ENCODE measurements at regions not wholly inside any gene's neighbourhood (a gene's known extent, or its start where the extent isn't known, plus 50 kb on each side); places are given as distances from the start of the nearest gene placed in this dataset.
"Not testable (repeated sequence)": the region's sequence is repeated elsewhere in the genome, so short reads cannot be mapped to it uniquely, and the experiment has no call there.

GRCh38 chr3:106135451-106136160 is 266.8 kb upstream of the CBLB start:
- peaks cover 2 to 10% of the 10 kb centered on the region in 2 donors for H3K9me3 ChIP-seq (ENCODE audit: control insufficient read depth in 2 of 2, insufficient read depth in 1 of 2, low read length in 1 of 2)
- H3K4me3 ChIP-seq (ENCODE audit: low read length in 2 of 2) = no peak overlapping the region
- H3K4me1 ChIP-seq (ENCODE audit: control insufficient read depth in 2 of 2, insufficient read depth in 2 of 2, low read length in 2 of 2) = no peaks in the 10 kb centered on the region
- DNase-seq (ENCODE audit: low read depth in 6 of 9, low spot score in 9 of 9) = no peak
- WGBS = 98% methylated on average over 26 of the region's 26 CpGs
- H3K36me3 ChIP-seq (ENCODE audit: control insufficient read depth in 2 of 2, insufficient read depth in 2 of 2, low read length in 1 of 2) = no peaks in the 10 kb centered on the region
- no peak overlapping the region for H3K27ac ChIP-seq (ENCODE audit: low read depth in 1 of 2, low read length in 1 of 2)
- H3K27me3 ChIP-seq (ENCODE audit: control insufficient read depth in 2 of 2, insufficient read depth in 1 of 2, low read length in 1 of 2) = no peaks in the 10 kb centered on the region

- no peak for DNase-seq (ENCODE audit: low read depth in 6 of 9, low spot score in 9 of 9)
- 94% methylated on average over 1 of the region's 1 CpG for WGBS
- peaks cover 2 to 10% of the 10 kb centered on the region in 2 donors for H3K9me3 ChIP-seq (ENCODE audit: control insufficient read depth in 2 of 2, insufficient read depth in 1 of 2, low read length in 1 of 2)
- no peaks in the 10 kb centered on the region for H3K4me1 ChIP-seq (ENCODE audit: control insufficient read depth in 2 of 2, insufficient read depth in 2 of 2, low read length in 2 of 2)
- H3K27ac ChIP-seq (ENCODE audit: low read depth in 1 of 2, low read length in 1 of 2) = no peak overlapping the region
- no peak overlapping the region for H3K4me3 ChIP-seq (ENCODE audit: low read length in 2 of 2)
- no peaks in the 10 kb centered on the region for H3K36me3 ChIP-seq (ENCODE audit: control insufficient read depth in 2 of 2, insufficient read depth in 2 of 2, low read length in 1 of 2)
- H3K27me3 ChIP-seq (ENCODE audit: control insufficient read depth in 2 of 2, insufficient read depth in 1 of 2, low read length in 1 of 2) = no peaks in the 10 kb centered on the region
Measured at GRCh38 chr3:106139826-106140225, 271.0 kb upstream of the CBLB start.

DNA sequence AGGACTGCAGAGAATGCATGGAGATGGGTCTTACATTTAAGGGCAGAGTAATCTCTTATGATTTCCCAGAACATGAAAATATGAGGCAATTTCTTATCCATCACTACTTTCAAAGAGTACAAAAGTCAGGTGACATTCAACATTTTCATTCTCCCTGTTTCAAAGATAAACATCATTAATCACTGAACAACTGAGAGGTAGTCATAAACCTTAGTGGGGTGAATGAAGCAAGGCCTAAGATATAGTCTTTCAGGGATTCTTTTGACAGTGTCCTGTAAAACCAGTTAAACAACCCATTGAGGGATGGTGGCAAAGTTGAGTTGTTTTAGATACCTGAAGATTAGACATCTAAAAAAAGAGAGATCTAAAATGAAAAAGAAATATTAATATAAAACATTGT is 271.6 kb upstream of the CBLB start:
- Histone ChIP-seq H3K27me3 (ENCODE audit: control insufficient read depth in 2 of 2, insufficient read depth in 1 of 2, low read length in 1 of 2) (no peaks in the 10 kb centered on the region), H3K27ac (ENCODE audit: low read depth in 1 of 2, low read length in 1 of 2) (no peak overlapping the region), H3K4me3 (ENCODE audit: low read length in 2 of 2) (no peak overlapping the region), H3K4me1 (ENCODE audit: control insufficient read depth in 2 of 2, insufficient read depth in 2 of 2, low read length in 2 of 2) (no peaks in the 10 kb centered on the region), H3K9me3 (ENCODE audit: control insufficient read depth in 2 of 2, insufficient read depth in 1 of 2, low read length in 1 of 2) (peaks cover 2 to 7% of the 10 kb centered on the region in 2 donors), H3K36me3 (ENCODE audit: control insufficient read depth in 2 of 2, insufficient read depth in 2 of 2, low read length in 1 of 2) (no peaks in the 10 kb centered on the region)
- DNase-seq (ENCODE audit: low read depth in 6 of 9, low spot score in 9 of 9) = no peak

GRCh38 chr3:106144030-106144429 is 275.2 kb upstream of the CBLB start:
- no peaks in the 10 kb centered on the region for H3K36me3 ChIP-seq (ENCODE audit: control insufficient read depth in 2 of 2, insufficient read depth in 2 of 2, low read length in 1 of 2)
- 97% methylated on average over 2 of the region's 2 CpGs for WGBS
- no peak overlapping the region for H3K27ac ChIP-seq (ENCODE audit: low read depth in 1 of 2, low read length in 1 of 2)
- peaks cover 0 to 6% of the 10 kb centered on the region in 2 donors for H3K9me3 ChIP-seq (ENCODE audit: control insufficient read depth in 2 of 2, insufficient read depth in 1 of 2, low read length in 1 of 2)
- no peak overlapping the region for H3K4me3 ChIP-seq (ENCODE audit: low read length in 2 of 2)
- H3K4me1 ChIP-seq (ENCODE audit: control insufficient read depth in 2 of 2, insufficient read depth in 2 of 2, low read length in 2 of 2) = no peaks in the 10 kb centered on the region
- no peak for DNase-seq (ENCODE audit: low read depth in 6 of 9, low spot score in 9 of 9)
- no peaks in the 10 kb centered on the region for H3K27me3 ChIP-seq (ENCODE audit: control insufficient read depth in 2 of 2, insufficient read depth in 1 of 2, low read length in 1 of 2)

DNA sequence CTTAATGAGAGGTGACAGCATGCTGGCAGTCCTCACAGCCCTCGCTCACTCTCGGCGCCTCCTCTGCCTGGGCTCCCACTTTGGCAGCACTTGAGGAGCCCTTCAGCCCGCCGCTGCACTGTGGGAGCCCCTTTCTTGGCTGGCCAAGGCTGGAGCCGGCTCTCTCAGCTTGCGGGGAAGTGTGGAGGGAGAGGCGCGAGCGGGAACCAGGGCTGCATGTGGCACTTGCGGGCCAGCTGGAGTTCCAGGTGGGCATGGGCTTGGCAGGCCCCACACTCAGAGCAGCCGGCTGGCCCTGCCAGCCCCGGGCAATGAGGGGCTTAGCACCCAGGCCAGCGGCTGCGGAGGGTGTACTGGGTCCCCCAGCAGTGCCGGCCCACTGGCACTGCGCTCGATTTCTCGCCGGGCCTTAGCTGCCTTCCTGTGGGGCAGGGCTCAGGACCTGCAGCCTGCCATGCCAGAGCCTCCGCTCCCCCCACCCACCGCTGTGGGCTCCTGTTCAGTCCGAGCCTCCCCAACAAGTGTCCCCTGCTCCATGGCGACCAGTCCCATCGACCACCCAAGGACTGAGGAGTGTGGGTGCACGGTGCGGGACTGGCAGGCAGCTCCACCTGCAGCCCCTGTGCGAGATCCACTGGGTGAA is 279.7 kb upstream of the CBLB start:
- not testable (repeated sequence) for H3K4me3 ChIP-seq (ENCODE audit: low read length in 2 of 2); H3K4me1 ChIP-seq (ENCODE audit: control insufficient read depth in 2 of 2, insufficient read depth in 2 of 2, low read length in 2 of 2); H3K27ac ChIP-seq (ENCODE audit: low read depth in 1 of 2, low read length in 1 of 2); DNase-seq (ENCODE audit: low read depth in 6 of 9, low spot score in 9 of 9); H3K9me3 ChIP-seq (ENCODE audit: control insufficient read depth in 2 of 2, insufficient read depth in 1 of 2, low read length in 1 of 2); H3K36me3 ChIP-seq (ENCODE audit: control insufficient read depth in 2 of 2, insufficient read depth in 2 of 2, low read length in 1 of 2); H3K27me3 ChIP-seq (ENCODE audit: control insufficient read depth in 2 of 2, insufficient read depth in 1 of 2, low read length in 1 of 2)
- 98% methylated on average over 28 of the region's 28 CpGs for WGBS

GRCh38 chr3:106157411-106157810 is 288.6 kb upstream of the CBLB start:
- H3K36me3 ChIP-seq (ENCODE audit: control insufficient read depth in 2 of 2, insufficient read depth in 2 of 2, low read length in 1 of 2) = no peaks in the 10 kb centered on the region
- no peak for DNase-seq (ENCODE audit: low read depth in 6 of 9, low spot score in 9 of 9)

GRCh38 chr3:106160396-106160795 is 291.6 kb upstream of the CBLB start:
- no peaks in the 10 kb centered on the region for H3K36me3 ChIP-seq (ENCODE audit: control insufficient read depth in 2 of 2, insufficient read depth in 2 of 2, low read length in 1 of 2)
- H3K4me3 ChIP-seq (ENCODE audit: low read length in 2 of 2) = no peak overlapping the region
- 94% methylated on average over 1 of the region's 1 CpG for WGBS

More at GRCh38 chr3:106157411-106157810, 288.6 kb upstream of the CBLB start:
- 97% methylated on average over 3 of the region's 3 CpGs for WGBS
- no peaks in the 10 kb centered on the region for H3K27me3 ChIP-seq (ENCODE audit: control insufficient read depth in 2 of 2, insufficient read depth in 1 of 2, low read length in 1 of 2)
- no peaks in the 10 kb centered on the region for H3K9me3 ChIP-seq (ENCODE audit: control insufficient read depth in 2 of 2, insufficient read depth in 1 of 2, low read length in 1 of 2)
- no peak overlapping the region for H3K27ac ChIP-seq (ENCODE audit: low read depth in 1 of 2, low read length in 1 of 2)
- no peaks in the 10 kb centered on the region for H3K4me1 ChIP-seq (ENCODE audit: control insufficient read depth in 2 of 2, insufficient read depth in 2 of 2, low read length in 2 of 2)
- no peak overlapping the region for H3K4me3 ChIP-seq (ENCODE audit: low read length in 2 of 2)

DNA sequence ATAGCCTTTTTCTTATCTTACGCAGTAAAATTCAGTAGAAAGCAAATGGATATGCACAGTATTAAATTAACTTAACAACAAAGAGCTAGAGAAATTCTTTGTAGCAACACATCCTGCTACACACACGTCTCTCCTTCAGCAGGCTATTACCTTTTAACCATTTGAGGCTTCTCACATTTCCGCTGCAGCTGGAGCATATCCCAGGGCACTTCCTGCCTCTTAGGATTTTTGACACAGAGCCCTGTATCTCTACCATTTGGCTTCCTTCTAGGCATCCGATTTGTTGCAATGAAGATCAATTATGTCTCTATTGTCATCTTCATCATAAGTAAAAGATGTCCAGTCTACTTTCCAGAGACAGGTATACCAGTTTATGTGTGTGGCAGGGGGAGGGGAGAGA is 292.4 kb upstream of the CBLB start:
- H3K4me3 ChIP-seq (ENCODE audit: low read length in 2 of 2) = no peak overlapping the region
- no peaks in the 10 kb centered on the region for H3K36me3 ChIP-seq (ENCODE audit: control insufficient read depth in 2 of 2, insufficient read depth in 2 of 2, low read length in 1 of 2)
- no peaks in the 10 kb centered on the region for H3K27me3 ChIP-seq (ENCODE audit: control insufficient read depth in 2 of 2, insufficient read depth in 1 of 2, low read length in 1 of 2)
- no peak overlapping the region for H3K27ac ChIP-seq (ENCODE audit: low read depth in 1 of 2, low read length in 1 of 2)
- no peaks in the 10 kb centered on the region for H3K4me1 ChIP-seq (ENCODE audit: control insufficient read depth in 2 of 2, insufficient read depth in 2 of 2, low read length in 2 of 2)
- DNase-seq (ENCODE audit: low read depth in 6 of 9, low spot score in 9 of 9) = no peak
- 95% methylated on average over 4 of the region's 4 CpGs for WGBS
- no peaks in the 10 kb centered on the region for H3K9me3 ChIP-seq (ENCODE audit: control insufficient read depth in 2 of 2, insufficient read depth in 1 of 2, low read length in 1 of 2)

More at GRCh38 chr3:106160396-106160795, 291.6 kb upstream of the CBLB start:
- DNase-seq (ENCODE audit: low read depth in 6 of 9, low spot score in 9 of 9) = no peak
- H3K27me3 ChIP-seq (ENCODE audit: control insufficient read depth in 2 of 2, insufficient read depth in 1 of 2, low read length in 1 of 2) = no peaks in the 10 kb centered on the region
- no peak overlapping the region for H3K27ac ChIP-seq (ENCODE audit: low read depth in 1 of 2, low read length in 1 of 2)
- H3K9me3 ChIP-seq (ENCODE audit: control insufficient read depth in 2 of 2, insufficient read depth in 1 of 2, low read length in 1 of 2) = no peaks in the 10 kb centered on the region
- H3K4me1 ChIP-seq (ENCODE audit: control insufficient read depth in 2 of 2, insufficient read depth in 2 of 2, low read length in 2 of 2) = no peaks in the 10 kb centered on the region

GRCh38 chr3:106167728-106168127 is 298.9 kb upstream of the CBLB start:
- Histone ChIP-seq H3K4me1 (ENCODE audit: control insufficient read depth in 2 of 2, insufficient read depth in 2 of 2, low read length in 2 of 2) (no peaks in the 10 kb centered on the region), H3K27ac (ENCODE audit: low read depth in 1 of 2, low read length in 1 of 2) (no peak overlapping the region), H3K27me3 (ENCODE audit: control insufficient read depth in 2 of 2, insufficient read depth in 1 of 2, low read length in 1 of 2) (no peaks in the 10 kb centered on the region), H3K4me3 (ENCODE audit: low read length in 2 of 2) (no peak overlapping the region), H3K36me3 (ENCODE audit: control insufficient read depth in 2 of 2, insufficient read depth in 2 of 2, low read length in 1 of 2) (no peaks in the 10 kb centered on the region), H3K9me3 (ENCODE audit: control insufficient read depth in 2 of 2, insufficient read depth in 1 of 2, low read length in 1 of 2) (no peaks in the 10 kb centered on the region)
- DNase-seq (ENCODE audit: low read depth in 6 of 9, low spot score in 9 of 9) = no peak
- 93% methylated on average over 8 of the region's 8 CpGs for WGBS
